DND-41 (cell line): ENCODE measurements at regions not wholly inside any gene's neighbourhood (a gene's known extent, or its start where the extent isn't known, plus 50 kb on each side); places are given as distances from the start of the nearest gene placed in this dataset.

Experiments used
- EZH2 ChIP-seq: IDR thresholded peaks from 3 replicates; pipeline ENCODE4 v1.6.1; 2012; ENCODE audit warnings: borderline replicate concordance, low read depth, mild to moderate bottlenecking, moderate library complexity, low read length, inconsistent platforms; ENCODE audit not compliant: severe bottlenecking
- TF ChIP-seq, protein P1 (sequence below): IDR thresholded peaks from 2 replicates; pipeline ENCODE4 v1.5.1; 2012; ENCODE audit warnings: borderline replicate concordance, low read length, moderate library complexity, mild to moderate bottlenecking; ENCODE audit not compliant: poor library complexity, severe bottlenecking; ENCODE audit errors: extremely low read depth

DNA sequence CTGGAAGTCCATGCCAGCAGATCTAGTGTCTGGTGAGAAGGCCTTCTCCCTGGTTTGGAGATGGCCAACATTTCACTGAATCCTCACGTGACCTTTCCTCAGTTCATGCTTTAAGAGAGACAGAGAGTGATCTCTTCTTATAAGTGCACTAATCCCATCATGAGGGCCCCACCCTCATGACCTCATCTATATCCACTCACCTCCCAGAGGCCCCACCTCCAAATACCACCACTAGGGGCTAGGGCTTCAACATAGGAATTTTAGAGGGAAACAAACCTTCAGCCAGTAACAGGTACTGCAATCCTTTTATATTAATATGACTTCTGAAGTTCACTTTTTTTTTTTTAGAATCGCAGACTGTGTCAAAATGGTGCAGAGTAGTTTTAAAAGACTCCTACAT, 496.9 kb upstream of the ADAMTS16 start:
- TF ChIP-seq, protein P1, sequence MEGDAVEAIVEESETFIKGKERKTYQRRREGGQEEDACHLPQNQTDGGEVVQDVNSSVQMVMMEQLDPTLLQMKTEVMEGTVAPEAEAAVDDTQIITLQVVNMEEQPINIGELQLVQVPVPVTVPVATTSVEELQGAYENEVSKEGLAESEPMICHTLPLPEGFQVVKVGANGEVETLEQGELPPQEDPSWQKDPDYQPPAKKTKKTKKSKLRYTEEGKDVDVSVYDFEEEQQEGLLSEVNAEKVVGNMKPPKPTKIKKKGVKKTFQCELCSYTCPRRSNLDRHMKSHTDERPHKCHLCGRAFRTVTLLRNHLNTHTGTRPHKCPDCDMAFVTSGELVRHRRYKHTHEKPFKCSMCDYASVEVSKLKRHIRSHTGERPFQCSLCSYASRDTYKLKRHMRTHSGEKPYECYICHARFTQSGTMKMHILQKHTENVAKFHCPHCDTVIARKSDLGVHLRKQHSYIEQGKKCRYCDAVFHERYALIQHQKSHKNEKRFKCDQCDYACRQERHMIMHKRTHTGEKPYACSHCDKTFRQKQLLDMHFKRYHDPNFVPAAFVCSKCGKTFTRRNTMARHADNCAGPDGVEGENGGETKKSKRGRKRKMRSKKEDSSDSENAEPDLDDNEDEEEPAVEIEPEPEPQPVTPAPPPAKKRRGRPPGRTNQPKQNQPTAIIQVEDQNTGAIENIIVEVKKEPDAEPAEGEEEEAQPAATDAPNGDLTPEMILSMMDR = no peak
- no peak for TF ChIP-seq EZH2
